SK-N-SH (cell line): ENCODE measurements at regions not wholly inside any gene's neighbourhood (a gene's known extent, or its start where the extent isn't known, plus 50 kb on each side); places are given as distances from the start of the nearest gene placed in this dataset.

Experiments
- PBX3 ChIP-seq: IDR thresholded peaks from 2 replicates; pipeline ENCODE4; 2012
- POLR2AphosphoS5 ChIP-seq: IDR thresholded peaks from 2 replicates; pipeline ENCODE4 v1.6.1; 2012; ENCODE audit warnings: low read depth, low read length
- RAD21 ChIP-seq: IDR thresholded peaks from 2 replicates; pipeline ENCODE4 v1.6.1; 2012; ENCODE audit warnings: mild to moderate bottlenecking, low read length
- ZBTB33 ChIP-seq: IDR thresholded peaks from 2 replicates; pipeline ENCODE4 v1.4.0; 2012; ENCODE audit warnings: low read depth, borderline replicate concordance
- TF ChIP-seq, protein P1 (sequence below): fragments of 200-600 bp; sonication (generic); IDR thresholded peaks from 2 replicates; pipeline ENCODE4 v1.6.1; 2017; ENCODE audit warnings: antibody characterized with exemption, mild to moderate bottlenecking, moderate library complexity
- TF ChIP-seq, protein P2 (sequence below): IDR thresholded peaks from 2 replicates; pipeline ENCODE4 v1.4.0; 2012; ENCODE audit warnings: low read depth

- no peak for TF ChIP-seq RAD21
- TF ChIP-seq, protein P1, sequence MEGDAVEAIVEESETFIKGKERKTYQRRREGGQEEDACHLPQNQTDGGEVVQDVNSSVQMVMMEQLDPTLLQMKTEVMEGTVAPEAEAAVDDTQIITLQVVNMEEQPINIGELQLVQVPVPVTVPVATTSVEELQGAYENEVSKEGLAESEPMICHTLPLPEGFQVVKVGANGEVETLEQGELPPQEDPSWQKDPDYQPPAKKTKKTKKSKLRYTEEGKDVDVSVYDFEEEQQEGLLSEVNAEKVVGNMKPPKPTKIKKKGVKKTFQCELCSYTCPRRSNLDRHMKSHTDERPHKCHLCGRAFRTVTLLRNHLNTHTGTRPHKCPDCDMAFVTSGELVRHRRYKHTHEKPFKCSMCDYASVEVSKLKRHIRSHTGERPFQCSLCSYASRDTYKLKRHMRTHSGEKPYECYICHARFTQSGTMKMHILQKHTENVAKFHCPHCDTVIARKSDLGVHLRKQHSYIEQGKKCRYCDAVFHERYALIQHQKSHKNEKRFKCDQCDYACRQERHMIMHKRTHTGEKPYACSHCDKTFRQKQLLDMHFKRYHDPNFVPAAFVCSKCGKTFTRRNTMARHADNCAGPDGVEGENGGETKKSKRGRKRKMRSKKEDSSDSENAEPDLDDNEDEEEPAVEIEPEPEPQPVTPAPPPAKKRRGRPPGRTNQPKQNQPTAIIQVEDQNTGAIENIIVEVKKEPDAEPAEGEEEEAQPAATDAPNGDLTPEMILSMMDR, result no peak
- no peak for TF ChIP-seq ZBTB33
- no peak for TF ChIP-seq PBX3
- TF ChIP-seq, protein P2, sequence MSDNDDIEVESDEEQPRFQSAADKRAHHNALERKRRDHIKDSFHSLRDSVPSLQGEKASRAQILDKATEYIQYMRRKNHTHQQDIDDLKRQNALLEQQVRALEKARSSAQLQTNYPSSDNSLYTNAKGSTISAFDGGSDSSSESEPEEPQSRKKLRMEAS, result no peak
- no peak for TF ChIP-seq POLR2AphosphoS5
Observed at GRCh38 chr6:156182356-156182755, 594.8 kb upstream of the ARID1B start.
